NB4 (cell line): ENCODE measurements at regions not wholly inside any gene's neighbourhood (a gene's known extent, or its start where the extent isn't known, plus 50 kb on each side); places are given as distances from the start of the nearest gene placed in this dataset.

Experiments
- MYC ChIP-seq: IDR thresholded peaks from 2 replicates; pipeline ENCODE4 v1.6.1; 2011; ENCODE audit warnings: low read depth, low read length
- POLR2A ChIP-seq: IDR thresholded peaks from 2 replicates; pipeline ENCODE4 v1.6.1; 2011; ENCODE audit warnings: mild to moderate bottlenecking; ENCODE audit not compliant: insufficient read length; ENCODE audit errors: extremely low read depth
- TF ChIP-seq, protein P1 (sequence below): IDR thresholded peaks from one replicate; pipeline ENCODE4 v1.5.1; 2012; ENCODE audit warnings: low read depth, low read length

DNA sequence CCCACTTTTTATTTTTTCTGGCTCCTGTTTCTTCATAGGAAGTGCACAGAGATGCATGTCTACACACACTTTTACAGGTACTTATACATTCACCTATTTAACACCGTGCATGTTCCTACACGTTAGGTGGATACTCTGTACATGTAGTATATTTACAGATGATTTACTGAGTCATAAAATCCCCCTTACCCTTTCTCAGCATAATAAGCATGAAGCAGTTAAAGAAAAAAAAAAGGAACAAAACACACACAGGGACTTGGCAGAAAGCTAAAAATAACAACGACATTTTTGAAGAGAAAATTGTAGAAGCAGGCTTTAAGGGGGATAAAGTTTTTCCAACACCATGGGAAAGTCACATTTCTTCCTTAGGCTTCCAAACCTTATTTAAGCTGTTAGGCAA, 96.4 kb upstream of the IQCM start:
- TF ChIP-seq POLR2A (no peak), MYC (no peak)
- TF ChIP-seq, protein P1, sequence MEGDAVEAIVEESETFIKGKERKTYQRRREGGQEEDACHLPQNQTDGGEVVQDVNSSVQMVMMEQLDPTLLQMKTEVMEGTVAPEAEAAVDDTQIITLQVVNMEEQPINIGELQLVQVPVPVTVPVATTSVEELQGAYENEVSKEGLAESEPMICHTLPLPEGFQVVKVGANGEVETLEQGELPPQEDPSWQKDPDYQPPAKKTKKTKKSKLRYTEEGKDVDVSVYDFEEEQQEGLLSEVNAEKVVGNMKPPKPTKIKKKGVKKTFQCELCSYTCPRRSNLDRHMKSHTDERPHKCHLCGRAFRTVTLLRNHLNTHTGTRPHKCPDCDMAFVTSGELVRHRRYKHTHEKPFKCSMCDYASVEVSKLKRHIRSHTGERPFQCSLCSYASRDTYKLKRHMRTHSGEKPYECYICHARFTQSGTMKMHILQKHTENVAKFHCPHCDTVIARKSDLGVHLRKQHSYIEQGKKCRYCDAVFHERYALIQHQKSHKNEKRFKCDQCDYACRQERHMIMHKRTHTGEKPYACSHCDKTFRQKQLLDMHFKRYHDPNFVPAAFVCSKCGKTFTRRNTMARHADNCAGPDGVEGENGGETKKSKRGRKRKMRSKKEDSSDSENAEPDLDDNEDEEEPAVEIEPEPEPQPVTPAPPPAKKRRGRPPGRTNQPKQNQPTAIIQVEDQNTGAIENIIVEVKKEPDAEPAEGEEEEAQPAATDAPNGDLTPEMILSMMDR = no peak
